ENCODE measurements at regions not wholly inside any gene's neighbourhood (a gene's known extent, or its start where the extent isn't known, plus 50 kb on each side); places are given as distances from the start of the nearest gene placed in this dataset.

GRCh38 chr6:14832427-14832826 is 413.4 kb upstream of the JARID2 start:
- no peak for DNase-seq

- no peak for DNase-seq
These were observed 410.9 kb upstream of the JARID2 start for GRCh38 chr6:14834851-14835530.

GRCh38 chr6:14837435-14837834 is 408.4 kb upstream of the JARID2 start:
- DNase-seq: no peak

- DNase-seq: no peak
These were observed 407.7 kb upstream of the JARID2 start for GRCh38 chr6:14838133-14838583.

- no peak for DNase-seq
These were observed 403.9 kb upstream of the JARID2 start for GRCh38 chr6:14841901-14842421.

- no peak for DNase-seq
These were observed 401.5 kb upstream of the JARID2 start for GRCh38 chr6:14844411-14844810.

- no peak for DNase-seq
These were observed 397.9 kb upstream of the JARID2 start for GRCh38 chr6:14848019-14848418.

GRCh38 chr6:14849185-14849584 is 396.7 kb upstream of the JARID2 start:
- no peak for DNase-seq

GRCh38 chr6:14851281-14851680 is 394.6 kb upstream of the JARID2 start:
- DNase-seq: no peak

- DNase-seq: no peak
These were observed 393.5 kb upstream of the JARID2 start for GRCh38 chr6:14852375-14852774.

GRCh38 chr6:14856177-14856576 is 389.7 kb upstream of the JARID2 start:
- DNase-seq: no peak

- no peak for DNase-seq
These were observed 388.9 kb upstream of the JARID2 start for GRCh38 chr6:14857001-14857400.

- DNase-seq: peak; percentile 75
These were observed 388.4 kb upstream of the JARID2 start for GRCh38 chr6:14857501-14857900.

GRCh38 chr6:14858808-14859207 is 387.1 kb upstream of the JARID2 start:
- DNase-seq: peak; percentile 30

- no peak for DNase-seq
These were observed 385.1 kb upstream of the JARID2 start for GRCh38 chr6:14860774-14861173.

- DNase-seq: no peak
These were observed 384.4 kb upstream of the JARID2 start for GRCh38 chr6:14861491-14861943.

- no peak for DNase-seq
These were observed 383.0 kb upstream of the JARID2 start for GRCh38 chr6:14862845-14863244.

GRCh38 chr6:14863902-14864850 is 381.7 kb upstream of the JARID2 start:
- no peak for DNase-seq

- no peak for DNase-seq
These were observed 380.3 kb upstream of the JARID2 start for GRCh38 chr6:14865531-14866100.

- DNase-seq: no peak
These were observed 378.1 kb upstream of the JARID2 start for GRCh38 chr6:14867802-14868201.

GRCh38 chr6:14871221-14871620 is 374.6 kb upstream of the JARID2 start:
- no peak for DNase-seq

GRCh38 chr6:14873101-14873500 is 372.8 kb upstream of the JARID2 start:
- DNase-seq: no peak

- no peak for DNase-seq
These were observed 372.0 kb upstream of the JARID2 start for GRCh38 chr6:14873781-14874441.

All from stimulated activated CD4-positive, alpha-beta T cell treated with anti-CD3 and anti-CD28 coated beads, Interleukin-1b, Interleukin-23, amount 100 ng/mL, for 48 hours (primary cell).